H9 (cell line): ENCODE measurements at regions not wholly inside any gene's neighbourhood (a gene's known extent, or its start where the extent isn't known, plus 50 kb on each side); places are given as distances from the start of the nearest gene placed in this dataset.

Source experiments
- DNase-seq: peaks from one replicate; pipeline ENCODE4 v3.0.0-alpha.2; 2017
- H2AFZ ChIP-seq: one replicate; pipeline ENCODE4 v1.6.1; 2013; ENCODE audit warnings: mild to moderate bottlenecking, low read length, control low read depth, moderate library complexity
- H2AK5ac ChIP-seq: 2 replicates; pipeline ENCODE4 v1.6.1; 2013; ENCODE audit warnings: low read length, control low read depth, mixed read lengths; ENCODE audit not compliant: insufficient read length
- H2BK120ac ChIP-seq: one replicate; pipeline ENCODE4 v1.6.1; 2013; ENCODE audit warnings: low read depth, mild to moderate bottlenecking, low read length, control low read depth, inconsistent platforms; ENCODE audit not compliant: poor library complexity, severe bottlenecking
- H2BK12ac ChIP-seq: 2 replicates; pipeline ENCODE4 v1.6.1; 2013; ENCODE audit warnings: low read length, control low read depth, mixed read lengths, low read depth; ENCODE audit not compliant: insufficient read length
- H2BK15ac ChIP-seq: 2 replicates; pipeline ENCODE4 v1.6.1; 2013; ENCODE audit warnings: low read depth, low read length, control low read depth
- H2BK20ac ChIP-seq: one replicate; pipeline ENCODE4 v1.6.1; 2013; ENCODE audit warnings: low read depth, mild to moderate bottlenecking, low read length, control low read depth, inconsistent platforms; ENCODE audit not compliant: poor library complexity, severe bottlenecking
- H2BK5ac ChIP-seq: 2 replicates; pipeline ENCODE4 v1.6.1; 2013; ENCODE audit warnings: low read length, control low read depth, mixed read lengths; ENCODE audit not compliant: insufficient read length
- H3K14ac ChIP-seq: 2 replicates; pipeline ENCODE4 v1.6.1; 2013; ENCODE audit warnings: low read length, control low read depth; ENCODE audit not compliant: insufficient read depth
- H3K18ac ChIP-seq: 2 replicates; pipeline ENCODE4 v1.6.1; 2013; ENCODE audit warnings: low read depth, mild to moderate bottlenecking, mixed read lengths, low read length, control low read depth; ENCODE audit not compliant: insufficient read length
- H3K23ac ChIP-seq: 2 replicates; pipeline ENCODE4 v1.6.1; 2013; ENCODE audit warnings: low read length, control low read depth, mixed read lengths, low read depth; ENCODE audit not compliant: insufficient read length
- H3K23me2 ChIP-seq: 2 replicates; pipeline ENCODE4 v1.6.1; 2013; ENCODE audit warnings: low read depth, mild to moderate bottlenecking, mixed read lengths, low read length, control low read depth; ENCODE audit not compliant: insufficient read length, poor library complexity, severe bottlenecking
- H3K27ac ChIP-seq: 2 replicates; pipeline ENCODE4 v1.5.1; 2013; ENCODE audit warnings: low read length, control low read depth, mixed read lengths, low read depth; ENCODE audit not compliant: insufficient read length
- H3K27me3 ChIP-seq: 2 replicates; pipeline ENCODE4 v1.6.1; 2013; ENCODE audit warnings: low read length, control low read depth, inconsistent platforms; ENCODE audit not compliant: insufficient read depth
- H3K4ac ChIP-seq: 2 replicates; pipeline ENCODE4 v1.6.1; 2013; ENCODE audit warnings: low read depth, mild to moderate bottlenecking, control low read depth, inconsistent platforms, low read length, moderate library complexity
- H3K4me1 ChIP-seq: 2 replicates; pipeline ENCODE4 v1.6.1; 2013; ENCODE audit warnings: low read length, control low read depth, inconsistent platforms; ENCODE audit not compliant: insufficient read depth
- H3K4me2 ChIP-seq: 2 replicates; pipeline ENCODE4 v1.6.1; 2013; ENCODE audit warnings: low read length, control low read depth, mixed read lengths; ENCODE audit not compliant: insufficient read length, insufficient read depth
- H3K56ac ChIP-seq: 2 replicates; pipeline ENCODE4 v1.6.1; 2013; ENCODE audit warnings: low read depth, mild to moderate bottlenecking, mixed read lengths, low read length, control low read depth; ENCODE audit not compliant: insufficient read length
- H3K79me1 ChIP-seq: 2 replicates; pipeline ENCODE4 v1.6.1; 2013; ENCODE audit warnings: low read depth, mild to moderate bottlenecking, moderate library complexity, low read length, control low read depth, inconsistent platforms; ENCODE audit not compliant: insufficient read depth, poor library complexity, severe bottlenecking
- H3K79me2 ChIP-seq: 2 replicates; pipeline ENCODE4 v1.6.1; 2013; ENCODE audit warnings: low read length, control low read depth, inconsistent platforms; ENCODE audit not compliant: insufficient read depth
- H3K9ac ChIP-seq: 2 replicates; pipeline ENCODE4 v1.6.1; 2013; ENCODE audit warnings: low read length, control low read depth, mixed read lengths; ENCODE audit not compliant: insufficient read length; ENCODE audit errors: extremely low read depth
- H3K9me3 ChIP-seq: one replicate; pipeline ENCODE4 v1.6.1; 2013; ENCODE audit warnings: low read depth, low read length, inconsistent platforms; ENCODE audit not compliant: control insufficient read depth
- H3T11ph ChIP-seq: one replicate; pipeline ENCODE4 v1.6.1; 2013; ENCODE audit warnings: mild to moderate bottlenecking, low read length, control low read depth, inconsistent platforms
- H4K20me1 ChIP-seq: one replicate; pipeline ENCODE4 v1.6.1; 2013; ENCODE audit not compliant: control insufficient read depth, insufficient read length, insufficient read depth
- H4K5ac ChIP-seq: 2 replicates; pipeline ENCODE4 v1.6.1; 2013; ENCODE audit warnings: low read depth, mild to moderate bottlenecking, mixed read lengths, low read length, control low read depth; ENCODE audit not compliant: insufficient read length
- H4K8ac ChIP-seq: replicated peaks from 2 replicates; pipeline ENCODE4 v1.6.1; 2013; ENCODE audit warnings: low read length, control low read depth, mixed read lengths, low read depth; ENCODE audit not compliant: insufficient read length
- H4K91ac ChIP-seq: 2 replicates; pipeline ENCODE4 v1.6.1; 2013; ENCODE audit warnings: low read depth, mild to moderate bottlenecking, moderate library complexity, mixed read lengths, low read length, control low read depth; ENCODE audit not compliant: insufficient read length
- H3K27ac Mint-ChIP-seq, 3 experiments: 2 replicates in 2 of 3; 3 replicates in 1 of 3; pipeline ENCODE4 v1.8.0; 2020 to 2021; ENCODE audit warnings: mixed read lengths in 3 of 3, mild to moderate bottlenecking in 1 of 3, moderate library complexity in 1 of 3
- H3K27me3 Mint-ChIP-seq: 2 replicates; pipeline ENCODE4 v1.8.0; 2021; ENCODE audit warnings: low read depth, mild to moderate bottlenecking, moderate library complexity, mixed read lengths
- H3K36me3 Mint-ChIP-seq, 3 experiments: 2 replicates in 2 of 3; 3 replicates in 1 of 3; pipeline ENCODE4 v1.8.0; 2020 to 2021; ENCODE audit warnings: low read depth in 3 of 3, mixed read lengths in 3 of 3; ENCODE audit not compliant: insufficient read depth in 1 of 3
- H3K4me1 Mint-ChIP-seq, 2 experiments: 2 replicates each; pipeline ENCODE4 v1.8.0; 2020; ENCODE audit warnings: mixed read lengths in 2 of 2
- H3K4me3 Mint-ChIP-seq, 2 experiments: 2 replicates in 1 of 2; 3 replicates in 1 of 2; pipeline ENCODE4 v1.8.0; 2020 to 2021; ENCODE audit warnings: mild to moderate bottlenecking in 2 of 2, mixed read lengths in 2 of 2, moderate library complexity in 1 of 2
- H3K9me3 Mint-ChIP-seq, 2 experiments: 2 replicates in 1 of 2; 3 replicates in 1 of 2; pipeline ENCODE4 v1.8.0; 2020; ENCODE audit warnings: mild to moderate bottlenecking in 2 of 2, mixed read lengths in 2 of 2, moderate library complexity in 1 of 2
- WGBS: extraction: QIAGEN DNeasy Blood & Tissue Kit; methylation state at CpG from one replicate; pipeline ENCODE4 v1.1.7; 2013; ENCODE audit warnings: missing lambda C conversion rate, low lambda C conversion rate, mixed read lengths; ENCODE audit not compliant: insufficient read length; ENCODE audit errors: extremely low coverage; 5-methylcytosine and 5-hydroxymethylcytosine counted together
- TF ChIP-seq, protein P1 (sequence below): fragments of 200-600 bp; sonication (generic); conservative IDR thresholded peaks from 3 replicates; pipeline ENCODE4 v1.8.0; 2021; ENCODE audit warnings: antibody characterized with exemption, mild to moderate bottlenecking

DNA sequence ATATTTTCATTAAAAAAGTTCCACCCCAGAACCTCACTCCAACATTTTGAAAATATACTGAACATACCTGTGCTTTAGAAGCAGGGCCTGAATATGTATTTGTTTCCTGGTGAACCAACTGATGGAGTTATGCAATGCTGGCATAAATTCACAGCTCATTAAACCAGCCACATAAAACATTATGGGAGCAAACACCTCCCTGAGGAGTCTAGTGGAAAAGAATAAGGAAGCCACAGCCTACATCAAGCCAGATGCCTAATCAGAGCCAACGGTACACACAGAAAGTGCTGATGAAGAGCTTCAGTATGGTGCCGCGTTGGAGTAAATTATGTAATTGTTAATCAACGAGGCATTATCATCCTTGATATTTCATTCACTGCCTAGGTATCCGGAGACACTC is 199.5 kb downstream of the AJAP1 start:
- H2BK120ac ChIP-seq, result no peak overlapping the region
- H3K4me1 ChIP-seq, result no peaks in the 10 kb centered on the region
- H3K79me2 ChIP-seq, result no peaks in the 10 kb centered on the region
- H3K27me3 ChIP-seq, result no peaks in the 10 kb centered on the region
- H4K5ac ChIP-seq, result no peak overlapping the region
- no peak overlapping the region for H3K4me3 Mint-ChIP-seq
- H2BK12ac ChIP-seq, result no peak overlapping the region
- H4K8ac ChIP-seq, result no peak overlapping the region
- peaks cover 9 to 16% (median 12%) of the 10 kb centered on the region in 3 experiments; a peak in 6 of 7 replicates for H3K36me3 Mint-ChIP-seq
- peaks cover 5% of the 10 kb centered on the region for H3K27me3 Mint-ChIP-seq
- no peaks in the 10 kb centered on the region for H3K23me2 ChIP-seq
- no peak overlapping the region for H2AK5ac ChIP-seq
- no peak overlapping the region for H2BK5ac ChIP-seq
- H2BK15ac ChIP-seq, result no peak overlapping the region
- TF ChIP-seq, protein P1, sequence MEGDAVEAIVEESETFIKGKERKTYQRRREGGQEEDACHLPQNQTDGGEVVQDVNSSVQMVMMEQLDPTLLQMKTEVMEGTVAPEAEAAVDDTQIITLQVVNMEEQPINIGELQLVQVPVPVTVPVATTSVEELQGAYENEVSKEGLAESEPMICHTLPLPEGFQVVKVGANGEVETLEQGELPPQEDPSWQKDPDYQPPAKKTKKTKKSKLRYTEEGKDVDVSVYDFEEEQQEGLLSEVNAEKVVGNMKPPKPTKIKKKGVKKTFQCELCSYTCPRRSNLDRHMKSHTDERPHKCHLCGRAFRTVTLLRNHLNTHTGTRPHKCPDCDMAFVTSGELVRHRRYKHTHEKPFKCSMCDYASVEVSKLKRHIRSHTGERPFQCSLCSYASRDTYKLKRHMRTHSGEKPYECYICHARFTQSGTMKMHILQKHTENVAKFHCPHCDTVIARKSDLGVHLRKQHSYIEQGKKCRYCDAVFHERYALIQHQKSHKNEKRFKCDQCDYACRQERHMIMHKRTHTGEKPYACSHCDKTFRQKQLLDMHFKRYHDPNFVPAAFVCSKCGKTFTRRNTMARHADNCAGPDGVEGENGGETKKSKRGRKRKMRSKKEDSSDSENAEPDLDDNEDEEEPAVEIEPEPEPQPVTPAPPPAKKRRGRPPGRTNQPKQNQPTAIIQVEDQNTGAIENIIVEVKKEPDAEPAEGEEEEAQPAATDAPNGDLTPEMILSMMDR, result no peak
- no peak overlapping the region for H3K56ac ChIP-seq
- peaks cover 6% of the 10 kb centered on the region for H3K9me3 ChIP-seq
- H4K91ac ChIP-seq, result no peak overlapping the region
- H3K23ac ChIP-seq, result no peak overlapping the region
- no peaks in the 10 kb centered on the region for H4K20me1 ChIP-seq
- H3K4me2 ChIP-seq, result no peak overlapping the region
- no peak overlapping the region for H3K4ac ChIP-seq
- H3T11ph ChIP-seq, result no peak overlapping the region
- H2AFZ ChIP-seq, result no peak overlapping the region
- H3K9ac ChIP-seq, result no peak overlapping the region
- peaks cover 0 to 2% of the 10 kb centered on the region in 2 experiments; a peak in 1 of 4 replicates for H3K4me1 Mint-ChIP-seq
- no peak overlapping the region for H2BK20ac ChIP-seq
- H3K27ac Mint-ChIP-seq, result no peak overlapping the region; a peak in 1 of 7 replicates
- DNase-seq, result no peak
- no peak overlapping the region for H3K18ac ChIP-seq
- peaks cover 12 to 33% of the 10 kb centered on the region in 2 experiments; a peak in 4 of 5 replicates for H3K9me3 Mint-ChIP-seq
- H3K14ac ChIP-seq, result no peak overlapping the region
- no peaks in the 10 kb centered on the region for H3K79me1 ChIP-seq
- WGBS, result no CpG with 5 or more reads among the region's 5 CpGs
- H3K27ac ChIP-seq, result no peak overlapping the region
